Calu3 (cell line): ENCODE measurements at regions not wholly inside any gene's neighbourhood (a gene's known extent, or its start where the extent isn't known, plus 50 kb on each side); places are given as distances from the start of the nearest gene placed in this dataset.

ENCODE experiments used
- BruUV-seq: library from RNA; stranded (reverse); fragments of 400-500 nt; replicated peaks from 2 replicates; lab custom pipeline; 2021; lab: Mats Ljungman, UMichigan
- CTCF ChIA-PET: fragments of 300-600 bp; sonication (Branson Sonifier 250); formaldehyde crosslinking; loops from one replicate; lab custom pipeline; 2022; ENCODE audit warnings: antibody characterized with exemption; lab: Charles Lee
- DNase-seq: peaks from one replicate; pipeline ENCODE4 v3.0.0; 2022
- H3K27ac Mint-ChIP-seq: one replicate; pipeline ENCODE4 v1.8.0; 2022; ENCODE audit warnings: mixed read lengths; ENCODE audit not compliant: unreplicated experiment
- H3K27me3 Mint-ChIP-seq: one replicate; pipeline ENCODE4 v1.8.0; 2022; ENCODE audit warnings: mixed read lengths; ENCODE audit not compliant: unreplicated experiment
- H3K36me3 Mint-ChIP-seq: one replicate; pipeline ENCODE4 v1.8.0; 2022; ENCODE audit warnings: mild to moderate bottlenecking, moderate library complexity, mixed read lengths; ENCODE audit not compliant: insufficient read depth, unreplicated experiment
- H3K4me1 Mint-ChIP-seq: one replicate; pipeline ENCODE4 v1.8.0; 2022; ENCODE audit warnings: mild to moderate bottlenecking, low read depth, mixed read lengths; ENCODE audit not compliant: unreplicated experiment
- H3K4me3 Mint-ChIP-seq: one replicate; pipeline ENCODE4 v1.8.0; 2022; ENCODE audit warnings: mild to moderate bottlenecking, low read depth, moderate library complexity, mixed read lengths; ENCODE audit not compliant: unreplicated experiment
- H3K9me3 Mint-ChIP-seq: one replicate; pipeline ENCODE4 v1.8.0; 2022; ENCODE audit warnings: low read depth, mixed read lengths; ENCODE audit not compliant: unreplicated experiment
- intact Hi-C: fragments of 100-400 bp; cut with micrococcal nuclease; formaldehyde crosslinking; loops from one replicate; pipeline ENCODE4 v1.10.0; 2022; ENCODE audit not compliant: unreplicated experiment
- TF ChIP-seq, protein P1 (sequence below): fragments of 200-600 bp; IDR thresholded peaks from one replicate; pipeline ENCODE4 v1.8.0; 2022; ENCODE audit warnings: antibody characterized with exemption; ENCODE audit not compliant: unreplicated experiment

DNA sequence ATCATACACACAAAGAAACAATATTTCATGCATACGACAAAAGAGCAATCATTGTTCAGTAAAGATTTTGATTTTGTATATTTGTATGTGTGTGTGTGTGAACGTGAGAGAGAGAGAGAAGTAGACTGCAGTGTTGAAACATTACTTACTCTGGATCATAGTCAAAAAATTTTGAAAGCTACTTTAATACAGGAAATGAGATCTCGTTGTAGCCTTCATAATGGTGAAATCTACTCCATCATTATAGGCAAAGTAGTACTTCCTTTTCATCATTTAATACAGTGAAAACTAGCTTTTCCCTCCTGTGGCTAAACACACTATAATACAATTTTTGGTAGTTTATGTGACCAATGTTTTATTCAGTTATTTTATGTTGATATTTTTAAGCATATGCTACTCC is 1427.7 kb upstream of the C9orf72 start:
- intact Hi-C loops: loop anchor here (10.0 kb wide), 1 partner anchor 226 kb away; no protein-coding TSS in a partner anchor
- DNase-seq: no peak
- no TSS peak for BruUV-seq
- H3K4me3 Mint-ChIP-seq: no peak overlapping the region
- H3K4me1 Mint-ChIP-seq: peaks cover 6% of the 10 kb centered on the region
- H3K9me3 Mint-ChIP-seq: no peaks in the 10 kb centered on the region
- H3K27ac Mint-ChIP-seq: peak overlapping the region; percentile 56
- CTCF ChIA-PET: no interaction called here
- H3K27me3 Mint-ChIP-seq: no peaks in the 10 kb centered on the region
- TF ChIP-seq, protein P1, sequence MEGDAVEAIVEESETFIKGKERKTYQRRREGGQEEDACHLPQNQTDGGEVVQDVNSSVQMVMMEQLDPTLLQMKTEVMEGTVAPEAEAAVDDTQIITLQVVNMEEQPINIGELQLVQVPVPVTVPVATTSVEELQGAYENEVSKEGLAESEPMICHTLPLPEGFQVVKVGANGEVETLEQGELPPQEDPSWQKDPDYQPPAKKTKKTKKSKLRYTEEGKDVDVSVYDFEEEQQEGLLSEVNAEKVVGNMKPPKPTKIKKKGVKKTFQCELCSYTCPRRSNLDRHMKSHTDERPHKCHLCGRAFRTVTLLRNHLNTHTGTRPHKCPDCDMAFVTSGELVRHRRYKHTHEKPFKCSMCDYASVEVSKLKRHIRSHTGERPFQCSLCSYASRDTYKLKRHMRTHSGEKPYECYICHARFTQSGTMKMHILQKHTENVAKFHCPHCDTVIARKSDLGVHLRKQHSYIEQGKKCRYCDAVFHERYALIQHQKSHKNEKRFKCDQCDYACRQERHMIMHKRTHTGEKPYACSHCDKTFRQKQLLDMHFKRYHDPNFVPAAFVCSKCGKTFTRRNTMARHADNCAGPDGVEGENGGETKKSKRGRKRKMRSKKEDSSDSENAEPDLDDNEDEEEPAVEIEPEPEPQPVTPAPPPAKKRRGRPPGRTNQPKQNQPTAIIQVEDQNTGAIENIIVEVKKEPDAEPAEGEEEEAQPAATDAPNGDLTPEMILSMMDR: no peak
- H3K36me3 Mint-ChIP-seq: no peaks in the 10 kb centered on the region

DNA sequence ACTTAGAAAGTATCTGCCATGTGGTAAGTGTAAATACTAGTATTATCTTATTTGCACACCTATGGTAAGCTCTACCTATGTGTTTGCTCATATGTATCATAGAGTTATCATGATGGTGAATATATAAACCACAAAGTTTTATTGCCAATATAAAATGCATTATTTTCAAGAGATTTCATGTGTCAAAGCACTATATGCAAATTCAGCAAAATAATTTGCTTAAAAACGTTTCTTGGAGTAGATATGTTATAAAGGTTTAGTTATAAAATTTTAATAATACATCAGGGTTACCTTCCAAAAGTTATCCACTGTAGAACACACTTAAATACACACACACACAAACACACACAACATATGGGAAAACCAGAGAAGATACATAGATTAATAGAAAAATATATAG is 1431.7 kb upstream of the C9orf72 start:
- Mint-ChIP-seq H3K27ac (no peak overlapping the region), H3K4me3 (no peak overlapping the region), H3K4me1 (no peaks in the 10 kb centered on the region), H3K9me3 (no peaks in the 10 kb centered on the region), H3K36me3 (no peaks in the 10 kb centered on the region), H3K27me3 (no peaks in the 10 kb centered on the region)
- no TSS peak for BruUV-seq
- intact Hi-C loops: loop anchor here (10.0 kb wide), 1 partner anchor 230 kb away; no protein-coding TSS in a partner anchor
- CTCF ChIA-PET: no interaction called here
- DNase-seq: no peak
- TF ChIP-seq, protein P1: no peak

DNA sequence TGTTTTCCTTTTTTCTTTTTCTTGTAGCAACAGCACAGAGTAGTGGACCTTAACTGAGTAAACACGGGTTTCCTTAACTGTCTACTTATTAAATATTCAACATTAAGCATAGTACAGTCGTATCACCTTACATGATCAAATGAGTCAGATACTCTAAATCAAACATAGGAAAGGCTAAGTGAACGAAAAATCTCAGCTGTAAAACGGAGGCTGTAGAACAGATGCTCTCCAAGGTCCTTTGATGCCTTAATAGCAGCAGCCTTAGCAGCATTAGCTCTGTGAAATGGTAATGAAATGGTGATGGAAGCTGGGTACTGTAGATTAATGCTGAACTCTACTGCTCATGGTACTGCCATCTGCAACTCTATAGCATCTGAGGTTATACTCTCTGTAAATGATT is 1433.3 kb upstream of the C9orf72 start:
- no TSS peak for BruUV-seq
- Mint-ChIP-seq H3K27ac (no peak overlapping the region), H3K4me1 (no peaks in the 10 kb centered on the region), H3K9me3 (no peaks in the 10 kb centered on the region), H3K27me3 (no peaks in the 10 kb centered on the region), H3K36me3 (no peaks in the 10 kb centered on the region), H3K4me3 (no peak overlapping the region)
- CTCF ChIA-PET: no interaction called here
- TF ChIP-seq, protein P1: no peak
- DNase-seq: no peak
- intact Hi-C loops: loop anchor here (10.0 kb wide), 1 partner anchor 232 kb away; no protein-coding TSS in a partner anchor

DNA sequence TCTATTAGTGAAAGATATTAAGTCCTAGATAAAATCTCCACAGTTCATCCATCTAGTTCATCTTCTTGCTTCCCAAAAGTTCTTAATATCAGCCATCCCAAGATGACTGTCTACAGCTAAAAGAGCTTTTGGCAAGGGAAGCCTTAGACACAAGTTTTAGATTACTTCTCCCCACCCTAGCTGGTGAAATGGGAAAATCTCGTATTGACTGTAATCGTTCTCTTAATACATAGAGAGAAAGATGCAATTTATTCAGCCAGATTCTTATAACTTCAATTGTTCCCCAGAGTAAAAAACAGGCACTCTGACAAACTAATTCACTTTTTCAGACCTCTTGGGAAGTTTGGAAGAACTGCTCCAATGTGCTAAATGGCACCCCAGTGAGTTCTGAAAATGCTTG is 1439.6 kb upstream of the C9orf72 start:
- no peak for DNase-seq
- Mint-ChIP-seq H3K9me3 (no peaks in the 10 kb centered on the region), H3K4me3 (no peak overlapping the region), H3K4me1 (no peaks in the 10 kb centered on the region), H3K36me3 (no peaks in the 10 kb centered on the region), H3K27ac (no peak overlapping the region), H3K27me3 (no peaks in the 10 kb centered on the region)
- no TSS peak for BruUV-seq
- TF ChIP-seq, protein P1: no peak
- CTCF ChIA-PET: no interaction called here
- intact Hi-C loops: no loop called here
